Lung (tissue), 11 donors: ENCODE measurements at regions not wholly inside any gene's neighbourhood (a gene's known extent, or its start where the extent isn't known, plus 50 kb on each side); places are given as distances from the start of the nearest gene placed in this dataset.

Experiments used
- ATAC-seq: fragments of 200-7000 bp; cut with Tn5 transposase; one replicate; pipeline ENCODE4 v1.9.1; 2020; ENCODE audit warnings: moderate number of reproducible peaks; ENCODE audit not compliant: insufficient read depth, low FRiP score
- DNase-seq, 3 donors: peaks; one replicate each; pipeline ENCODE4 v3.0.0-alpha.2; 2013 to 2017
- H3K27ac ChIP-seq, 2 donors: one replicate each; pipeline ENCODE4 v1.5.1; 2013; ENCODE audit warnings: mild to moderate bottlenecking in 2 of 2, moderate library complexity in 2 of 2, control low read depth in 1 of 2, inconsistent platforms in 1 of 2, low read depth in 1 of 2, low read length in 1 of 2
- H3K27me3 ChIP-seq, 3 donors: one replicate each; pipeline ENCODE4 v1.5.1; 2013; ENCODE audit warnings: low read length in 2 of 3; ENCODE audit not compliant: control insufficient read depth in 3 of 3, insufficient read depth in 3 of 3
- H3K36me3 ChIP-seq, 4 donors: one replicate each; pipeline ENCODE4 v1.5.1; 2013; ENCODE audit warnings: low read length in 4 of 4, mild to moderate bottlenecking in 1 of 4, moderate library complexity in 1 of 4; ENCODE audit not compliant: control insufficient read depth in 4 of 4, insufficient read depth in 4 of 4
- H3K4me1 ChIP-seq, 5 donors: one replicate each; pipeline ENCODE4 v1.5.1; 2013; ENCODE audit warnings: low read length in 5 of 5, mild to moderate bottlenecking in 2 of 5, moderate library complexity in 1 of 5; ENCODE audit not compliant: control insufficient read depth in 5 of 5, insufficient read depth in 5 of 5
- H3K4me3 ChIP-seq: one replicate; pipeline ENCODE4 v1.5.1; 2013; ENCODE audit warnings: mild to moderate bottlenecking, control low read depth, moderate library complexity
- H3K9ac ChIP-seq, 2 donors: one replicate each; pipeline ENCODE4 v1.5.1; 2013; ENCODE audit warnings: low read length in 2 of 2, control low read depth in 1 of 2; ENCODE audit not compliant: insufficient read depth in 1 of 2
- H3K9me3 ChIP-seq, 4 donors: one replicate each; pipeline ENCODE4 v1.5.1; 2013; ENCODE audit warnings: low read length in 3 of 4, mild to moderate bottlenecking in 1 of 4, moderate library complexity in 1 of 4; ENCODE audit not compliant: control insufficient read depth in 4 of 4, insufficient read depth in 3 of 4
- WGBS, 2 donors: extraction: QIAGEN DNeasy Blood & Tissue Kit; methylation state at CpG; one replicate each; pipeline ENCODE4 v1.1.7; 2013; 5-methylcytosine and 5-hydroxymethylcytosine counted together
- TF ChIP-seq, protein P1 (sequence below): IDR thresholded peaks from 2 replicates; pipeline ENCODE4 v1.5.1; 2012; ENCODE audit warnings: mild to moderate bottlenecking; ENCODE audit errors: control extremely low read depth, extremely low read depth
- donor health status: control.
- donor health status: control.
- donor health status: Bipolar disorder and iron deficiency.
- donor health status: healthy.
- donor health status: DM: yes; HTN: yes; CAD: no.

DNA sequence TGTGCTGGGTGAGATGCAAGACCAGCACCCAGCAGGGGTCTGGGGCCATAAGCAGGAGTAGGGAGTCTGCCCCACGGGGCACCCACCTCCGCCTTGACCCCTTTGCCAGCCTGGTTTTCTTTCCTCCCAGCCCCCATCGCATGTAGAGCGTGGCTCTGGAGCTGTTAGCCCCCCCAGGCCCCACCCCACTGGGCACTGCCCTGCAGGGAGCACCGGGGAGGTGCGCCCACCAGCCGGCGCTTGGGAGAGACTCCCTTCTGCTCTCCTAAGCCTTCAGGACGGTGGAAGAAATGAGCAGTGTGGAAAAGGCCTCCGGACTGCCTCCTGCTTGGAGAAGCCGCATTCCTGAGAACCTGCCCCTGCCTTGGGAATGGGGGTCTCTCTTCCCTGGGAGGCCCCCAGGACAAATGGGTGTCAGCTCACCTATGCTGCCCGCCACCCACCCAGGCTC lies 186.2 kb downstream of the IRF8 start:
- Histone ChIP-seq H3K4me3 (no peak overlapping the region), H3K36me3 (no peaks in the 10 kb centered on the region), H3K9ac (no peak overlapping the region), H3K9me3 (no peaks in the 10 kb centered on the region), H3K27me3 (peaks cover 0 to 3% (median 0%) of the 10 kb centered on the region in 3 donors), H3K27ac (no peak overlapping the region), H3K4me1 (peaks cover 0 to 36% (median 5%) of the 10 kb centered on the region in 5 donors)
- WGBS, 2 donors: 89 to 91% methylated on average over 12 of the region's 12 CpGs
- TF ChIP-seq, protein P1, sequence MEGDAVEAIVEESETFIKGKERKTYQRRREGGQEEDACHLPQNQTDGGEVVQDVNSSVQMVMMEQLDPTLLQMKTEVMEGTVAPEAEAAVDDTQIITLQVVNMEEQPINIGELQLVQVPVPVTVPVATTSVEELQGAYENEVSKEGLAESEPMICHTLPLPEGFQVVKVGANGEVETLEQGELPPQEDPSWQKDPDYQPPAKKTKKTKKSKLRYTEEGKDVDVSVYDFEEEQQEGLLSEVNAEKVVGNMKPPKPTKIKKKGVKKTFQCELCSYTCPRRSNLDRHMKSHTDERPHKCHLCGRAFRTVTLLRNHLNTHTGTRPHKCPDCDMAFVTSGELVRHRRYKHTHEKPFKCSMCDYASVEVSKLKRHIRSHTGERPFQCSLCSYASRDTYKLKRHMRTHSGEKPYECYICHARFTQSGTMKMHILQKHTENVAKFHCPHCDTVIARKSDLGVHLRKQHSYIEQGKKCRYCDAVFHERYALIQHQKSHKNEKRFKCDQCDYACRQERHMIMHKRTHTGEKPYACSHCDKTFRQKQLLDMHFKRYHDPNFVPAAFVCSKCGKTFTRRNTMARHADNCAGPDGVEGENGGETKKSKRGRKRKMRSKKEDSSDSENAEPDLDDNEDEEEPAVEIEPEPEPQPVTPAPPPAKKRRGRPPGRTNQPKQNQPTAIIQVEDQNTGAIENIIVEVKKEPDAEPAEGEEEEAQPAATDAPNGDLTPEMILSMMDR: no peak
- DNase-seq: no peak
- no peak for ATAC-seq

DNA sequence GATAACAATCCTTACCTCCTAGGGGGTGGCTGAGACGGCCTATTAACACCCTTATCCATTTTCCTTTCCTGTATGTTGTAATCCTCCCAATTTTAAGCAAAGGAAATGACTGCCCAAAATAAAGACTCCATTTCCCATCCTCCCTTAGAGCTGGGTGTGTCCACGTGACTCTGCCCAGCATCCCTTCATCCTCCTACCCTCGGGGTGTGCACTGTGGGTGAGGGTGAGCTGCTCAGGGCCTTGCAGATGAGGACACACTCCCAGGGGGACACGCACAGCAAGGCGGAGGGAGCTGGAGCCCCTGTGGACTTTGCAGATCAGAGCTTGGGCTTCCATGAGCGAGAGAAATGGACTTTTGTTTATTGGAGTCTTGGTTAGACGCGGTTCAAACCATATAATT lies 186.8 kb downstream of the IRF8 start:
- no peak overlapping the region for H3K9ac ChIP-seq
- no peaks in the 10 kb centered on the region for H3K36me3 ChIP-seq
- no peaks in the 10 kb centered on the region for H3K9me3 ChIP-seq
- H3K4me1 ChIP-seq: peaks cover 0 to 36% (median 5%) of the 10 kb centered on the region in 5 donors
- no peak overlapping the region for H3K27ac ChIP-seq
- DNase-seq (no peak), ATAC-seq (no peak)
- 75 to 81% methylated on average over 8 of the region's 8 CpGs for WGBS, 2 donors
- H3K4me3 ChIP-seq: no peak overlapping the region
- H3K27me3 ChIP-seq: peaks cover 0 to 3% (median 0%) of the 10 kb centered on the region in 3 donors
- TF ChIP-seq, protein P1: no peak

DNA sequence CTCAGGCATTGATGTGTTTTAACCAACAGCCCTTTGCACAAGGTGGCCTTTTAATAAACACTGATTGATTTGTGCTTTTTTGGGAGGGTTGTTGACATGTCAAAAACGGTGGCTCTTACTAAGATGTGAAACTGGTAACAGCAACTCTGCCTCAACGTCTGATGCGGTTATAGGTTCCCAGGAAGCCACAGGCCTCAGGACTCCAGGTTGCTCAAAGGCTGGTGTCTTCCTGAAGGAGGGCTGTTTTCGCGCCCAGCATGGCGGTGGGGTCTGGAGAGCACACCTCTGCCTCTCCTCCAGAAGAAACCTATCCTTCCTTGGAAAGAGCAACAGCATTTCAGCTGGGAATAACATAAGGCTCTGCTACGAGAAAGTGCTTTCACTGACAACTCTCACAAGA lies 187.5 kb downstream of the IRF8 start:
- no peak overlapping the region for H3K4me3 ChIP-seq
- H3K27me3 ChIP-seq: peaks cover 0 to 3% (median 0%) of the 10 kb centered on the region in 3 donors
- H3K9ac ChIP-seq: no peak overlapping the region
- H3K4me1 ChIP-seq: peaks cover 0 to 36% (median 5%) of the 10 kb centered on the region in 5 donors
- no peaks in the 10 kb centered on the region for H3K36me3 ChIP-seq
- ATAC-seq (no peak), DNase-seq (no peak)
- TF ChIP-seq, protein P1: no peak
- 83 to 84% methylated on average over 7 of the region's 7 CpGs for whole genome bisulfite sequencing, 2 donors
- H3K9me3 ChIP-seq: no peaks in the 10 kb centered on the region
- H3K27ac ChIP-seq: peak overlapping the region in 1 of 2 donors; percentile 88
